ENCODE measurements at regions not wholly inside any gene's neighbourhood (a gene's known extent, or its start where the extent isn't known, plus 50 kb on each side); places are given as distances from the start of the nearest gene placed in this dataset.
"Not testable (repeated sequence)": the region's sequence is repeated elsewhere in the genome, so short reads cannot be mapped to it uniquely, and the experiment has no call there.

DNA sequence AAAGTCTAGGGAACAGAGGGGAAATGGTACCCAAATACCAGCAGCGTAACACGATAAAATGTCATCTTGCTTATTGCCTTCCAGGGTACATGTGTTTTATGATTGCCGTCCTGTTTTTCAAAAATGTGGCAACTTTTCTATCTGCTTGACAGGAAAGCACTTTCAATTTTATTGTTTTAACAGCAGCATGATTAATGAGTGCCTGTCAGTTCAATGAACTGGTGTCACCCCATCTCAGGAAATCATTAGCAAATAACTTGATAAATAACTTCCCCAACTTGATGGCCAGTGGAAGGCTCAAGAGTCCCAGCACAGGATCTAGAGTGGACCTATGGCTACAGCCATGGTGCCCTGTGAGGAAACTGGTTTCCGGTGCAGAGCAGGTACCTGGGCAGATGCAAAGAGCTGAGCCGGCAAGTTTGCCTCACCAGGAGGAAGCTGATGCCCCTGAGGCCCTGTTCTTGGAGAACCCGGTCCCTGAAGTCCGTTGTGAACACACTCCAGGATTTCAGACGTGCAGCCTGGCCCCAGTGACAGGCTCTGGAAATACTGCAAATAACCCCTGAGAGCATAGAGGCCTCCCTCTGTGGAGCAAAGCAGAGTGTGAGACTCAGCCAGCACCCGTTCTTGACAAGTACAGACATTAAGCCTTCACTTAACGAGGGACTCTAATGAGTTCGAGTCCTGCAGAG is 173.5 kb upstream of the SFSWAP start:
- no peaks in the 10 kb centered on the region for H3K4me1 ChIP-seq (ENCODE audit: low read depth)
- TF ChIP-seq, protein P1, sequence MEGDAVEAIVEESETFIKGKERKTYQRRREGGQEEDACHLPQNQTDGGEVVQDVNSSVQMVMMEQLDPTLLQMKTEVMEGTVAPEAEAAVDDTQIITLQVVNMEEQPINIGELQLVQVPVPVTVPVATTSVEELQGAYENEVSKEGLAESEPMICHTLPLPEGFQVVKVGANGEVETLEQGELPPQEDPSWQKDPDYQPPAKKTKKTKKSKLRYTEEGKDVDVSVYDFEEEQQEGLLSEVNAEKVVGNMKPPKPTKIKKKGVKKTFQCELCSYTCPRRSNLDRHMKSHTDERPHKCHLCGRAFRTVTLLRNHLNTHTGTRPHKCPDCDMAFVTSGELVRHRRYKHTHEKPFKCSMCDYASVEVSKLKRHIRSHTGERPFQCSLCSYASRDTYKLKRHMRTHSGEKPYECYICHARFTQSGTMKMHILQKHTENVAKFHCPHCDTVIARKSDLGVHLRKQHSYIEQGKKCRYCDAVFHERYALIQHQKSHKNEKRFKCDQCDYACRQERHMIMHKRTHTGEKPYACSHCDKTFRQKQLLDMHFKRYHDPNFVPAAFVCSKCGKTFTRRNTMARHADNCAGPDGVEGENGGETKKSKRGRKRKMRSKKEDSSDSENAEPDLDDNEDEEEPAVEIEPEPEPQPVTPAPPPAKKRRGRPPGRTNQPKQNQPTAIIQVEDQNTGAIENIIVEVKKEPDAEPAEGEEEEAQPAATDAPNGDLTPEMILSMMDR (IDR thresholded peaks at IDR 0.05; ENCODE audit: low read depth, low read length), result no peak
- H3K27ac ChIP-seq, result no peak overlapping the region
- DNase-seq (ENCODE audit: low read depth in 1 of 2, low spot score in 1 of 2), result peak in 1 of 2 donors; percentile 12
- H3K9me3 ChIP-seq (ENCODE audit: low read depth), result no peaks in the 10 kb centered on the region
- no peaks in the 10 kb centered on the region for H3K27me3 ChIP-seq
- H3K36me3 ChIP-seq, result no peaks in the 10 kb centered on the region
- no peak overlapping the region for H3K4me3 ChIP-seq

GRCh38 chr12:131539381-131539780 is 171.5 kb upstream of the SFSWAP start:
- no peaks in the 10 kb centered on the region for H3K9me3 ChIP-seq (ENCODE audit: low read depth)
- DNase-seq (ENCODE audit: low read depth in 1 of 2, low spot score in 1 of 2), result no peak
- H3K27me3 ChIP-seq, result no peaks in the 10 kb centered on the region
- H3K27ac ChIP-seq, result no peak overlapping the region
- TF ChIP-seq, protein P1 (IDR thresholded peaks at IDR 0.05; ENCODE audit: low read depth, low read length), result no peak
- H3K4me1 ChIP-seq (ENCODE audit: low read depth), result no peaks in the 10 kb centered on the region
- no peak overlapping the region for H3K4me3 ChIP-seq
- H3K36me3 ChIP-seq, result no peaks in the 10 kb centered on the region

DNA sequence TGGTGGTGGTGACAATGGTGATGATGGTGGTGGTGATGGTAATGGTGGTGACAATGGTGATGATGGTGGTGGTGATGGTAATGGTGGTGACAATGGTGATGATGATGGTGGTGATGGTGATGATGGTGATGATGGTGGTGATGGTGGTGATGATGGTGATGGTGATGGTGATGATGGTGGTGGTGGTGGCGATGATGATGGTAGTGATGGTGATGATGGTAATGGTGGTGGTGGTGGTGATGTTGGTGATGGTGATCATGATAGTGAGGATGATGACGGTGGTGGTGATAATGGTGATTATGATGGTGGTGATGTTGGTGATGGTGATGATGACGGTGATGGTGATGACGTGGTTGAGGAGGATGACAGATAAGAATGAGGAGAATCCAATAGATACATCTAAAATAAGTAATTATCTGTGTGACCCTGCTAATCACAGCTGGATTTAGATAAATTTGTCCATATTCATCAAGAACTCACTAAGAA is 170.7 kb upstream of the SFSWAP start:
- no peak for DNase-seq (ENCODE audit: low read depth in 1 of 2, low spot score in 1 of 2)
- TF ChIP-seq, protein P1 (IDR thresholded peaks at IDR 0.05; ENCODE audit: low read depth, low read length), result no peak
- H3K9me3 ChIP-seq (ENCODE audit: low read depth), result no peaks in the 10 kb centered on the region
- H3K27me3 ChIP-seq, result no peaks in the 10 kb centered on the region
- no peak overlapping the region for H3K27ac ChIP-seq
- H3K4me1 ChIP-seq (ENCODE audit: low read depth), result no peaks in the 10 kb centered on the region
- no peak overlapping the region for H3K4me3 ChIP-seq
- H3K36me3 ChIP-seq, result no peaks in the 10 kb centered on the region

GRCh38 chr12:131541512-131541911 is 169.4 kb upstream of the SFSWAP start:
- not testable (repeated sequence) for H3K27me3 ChIP-seq; H3K9me3 ChIP-seq (ENCODE audit: low read depth); H3K36me3 ChIP-seq; H3K4me1 ChIP-seq (ENCODE audit: low read depth); DNase-seq (ENCODE audit: low read depth in 1 of 2, low spot score in 1 of 2); H3K4me3 ChIP-seq; H3K27ac ChIP-seq

DNA sequence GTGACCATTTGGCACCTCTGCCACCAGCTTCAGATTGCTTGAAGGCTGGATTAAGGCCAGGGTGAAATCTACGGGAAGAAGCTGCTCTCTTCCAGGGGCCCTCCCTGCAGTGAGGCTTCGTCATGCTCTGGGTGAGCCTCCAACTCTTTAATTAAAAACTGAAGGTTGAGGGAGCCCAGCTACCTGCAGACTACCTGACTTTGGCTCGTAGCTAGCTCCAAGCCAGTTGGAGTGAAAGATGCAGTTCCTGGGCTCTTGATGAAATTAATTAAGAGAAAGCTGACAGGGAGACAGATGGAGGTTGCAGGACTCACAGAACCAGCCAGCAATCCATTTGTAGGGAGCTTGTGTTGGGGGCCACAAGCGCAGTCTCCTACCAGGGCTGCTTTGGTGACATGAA is 168.5 kb upstream of the SFSWAP start:
- Histone ChIP-seq H3K4me1 (ENCODE audit: low read depth) (no peaks in the 10 kb centered on the region), H3K27ac (no peak overlapping the region), H3K4me3 (no peak overlapping the region), H3K36me3 (no peaks in the 10 kb centered on the region), H3K27me3 (no peaks in the 10 kb centered on the region), H3K9me3 (ENCODE audit: low read depth) (no peaks in the 10 kb centered on the region)
- TF ChIP-seq, protein P1 (IDR thresholded peaks at IDR 0.05; ENCODE audit: low read depth, low read length), result no peak
- DNase-seq (ENCODE audit: low read depth in 1 of 2, low spot score in 1 of 2), result no peak

- no peak overlapping the region for H3K27ac ChIP-seq
- no peak overlapping the region for H3K4me3 ChIP-seq
- H3K36me3 ChIP-seq, result no peaks in the 10 kb centered on the region
- TF ChIP-seq, protein P1 (IDR thresholded peaks at IDR 0.05; ENCODE audit: low read depth, low read length), result no peak
- H3K9me3 ChIP-seq (ENCODE audit: low read depth), result no peaks in the 10 kb centered on the region
- no peak for DNase-seq (ENCODE audit: low read depth in 1 of 2, low spot score in 1 of 2)
- H3K27me3 ChIP-seq, result no peaks in the 10 kb centered on the region
- no peaks in the 10 kb centered on the region for H3K4me1 ChIP-seq (ENCODE audit: low read depth)
Measured at GRCh38 chr12:131543040-131543439, 167.8 kb upstream of the SFSWAP start.
